ENCODE measurements at regions not wholly inside any gene's neighbourhood (a gene's known extent, or its start where the extent isn't known, plus 50 kb on each side); places are given as distances from the start of the nearest gene placed in this dataset.

DNA sequence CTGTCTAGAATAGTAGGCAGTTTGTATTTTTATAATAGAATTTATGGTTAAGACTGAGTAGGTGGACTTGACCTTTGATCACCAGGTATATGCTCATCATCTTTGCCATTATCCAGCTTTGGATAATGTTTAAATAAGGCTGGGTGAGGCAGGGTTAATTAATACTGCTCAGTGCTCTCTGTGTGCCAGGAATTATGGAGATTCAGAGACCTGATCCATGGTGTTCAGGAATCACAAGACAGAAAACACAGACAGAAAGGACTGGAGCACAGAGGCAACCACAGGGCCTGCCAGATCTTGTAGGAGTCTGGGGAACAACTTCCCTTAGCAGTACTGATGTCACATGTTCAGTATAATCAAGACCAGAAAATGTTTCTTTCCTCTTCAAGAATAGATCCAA is 186.3 kb upstream of the ADCY2 start:
- Histone ChIP-seq H3K9me3 (ENCODE audit: control insufficient read depth in 4 of 4, low read length in 3 of 4) (no peaks in the 10 kb centered on the region), H3K36me3 (ENCODE audit: control insufficient read depth in 4 of 4, insufficient read depth in 3 of 4, low read depth in 1 of 4, low read length in 3 of 4) (no peaks in the 10 kb centered on the region), H3K9ac (ENCODE audit: low read depth in 1 of 2, low read length in 2 of 2) (no peak overlapping the region), H3K27ac (ENCODE audit: low read depth in 1 of 2, low read length in 2 of 2) (no peak overlapping the region), H3K4me3 (ENCODE audit: low read depth in 1 of 3, low read length in 3 of 3) (no peak overlapping the region), H3K4me1 (ENCODE audit: control insufficient read depth in 4 of 4, insufficient read depth in 4 of 4, low read length in 3 of 4) (no peaks in the 10 kb centered on the region), H3K27me3 (ENCODE audit: control insufficient read depth in 4 of 4, insufficient read depth in 4 of 4, low read length in 3 of 4) (no peaks in the 10 kb centered on the region)
- DNase-seq (ENCODE audit: low spot score) = no peak
- no peak for TF ChIP-seq YY1 (IDR thresholded peaks at IDR 0.05)
- TF ChIP-seq NR2F2 (IDR thresholded peaks at IDR 0.05) = no peak
- TF ChIP-seq, protein P1, sequence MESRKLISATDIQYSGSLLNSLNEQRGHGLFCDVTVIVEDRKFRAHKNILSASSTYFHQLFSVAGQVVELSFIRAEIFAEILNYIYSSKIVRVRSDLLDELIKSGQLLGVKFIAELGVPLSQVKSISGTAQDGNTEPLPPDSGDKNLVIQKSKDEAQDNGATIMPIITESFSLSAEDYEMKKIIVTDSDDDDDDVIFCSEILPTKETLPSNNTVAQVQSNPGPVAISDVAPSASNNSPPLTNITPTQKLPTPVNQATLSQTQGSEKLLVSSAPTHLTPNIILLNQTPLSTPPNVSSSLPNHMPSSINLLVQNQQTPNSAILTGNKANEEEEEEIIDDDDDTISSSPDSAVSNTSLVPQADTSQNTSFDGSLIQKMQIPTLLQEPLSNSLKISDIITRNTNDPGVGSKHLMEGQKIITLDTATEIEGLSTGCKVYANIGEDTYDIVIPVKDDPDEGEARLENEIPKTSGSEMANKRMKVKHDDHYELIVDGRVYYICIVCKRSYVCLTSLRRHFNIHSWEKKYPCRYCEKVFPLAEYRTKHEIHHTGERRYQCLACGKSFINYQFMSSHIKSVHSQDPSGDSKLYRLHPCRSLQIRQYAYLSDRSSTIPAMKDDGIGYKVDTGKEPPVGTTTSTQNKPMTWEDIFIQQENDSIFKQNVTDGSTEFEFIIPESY (IDR thresholded peaks at IDR 0.05) = no peak

DNA sequence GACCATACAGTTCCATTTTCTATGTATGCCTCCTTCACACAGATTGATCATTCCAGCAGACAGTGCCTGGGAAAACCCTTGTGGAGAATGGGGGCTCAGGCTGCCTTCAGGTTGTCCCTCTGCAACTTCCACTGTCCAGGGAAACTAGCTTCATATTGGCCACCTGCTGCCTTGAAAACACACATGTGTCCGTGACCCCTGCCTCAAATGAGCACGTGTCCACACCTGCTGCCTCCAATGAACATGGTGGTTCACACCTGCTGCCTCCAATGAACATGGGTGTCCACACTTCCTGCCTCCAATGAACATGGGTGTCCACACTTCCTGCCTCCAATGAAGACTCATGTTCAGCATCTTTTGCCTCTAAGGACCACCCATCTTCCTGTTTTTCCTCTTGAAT is 185.4 kb upstream of the ADCY2 start:
- TF ChIP-seq FOXA1 (IDR thresholded peaks at IDR 0.05) (no peak), RAD21 (IDR thresholded peaks at IDR 0.05) (no peak), TAF1 (conservative IDR thresholded peaks at IDR 0.05) (no peak), GABPA (IDR thresholded peaks at IDR 0.05 in 1 of 2, conservative IDR thresholded peaks at IDR 0.05 in 1 of 2) (no peak)
- TF ChIP-seq, protein P2, sequence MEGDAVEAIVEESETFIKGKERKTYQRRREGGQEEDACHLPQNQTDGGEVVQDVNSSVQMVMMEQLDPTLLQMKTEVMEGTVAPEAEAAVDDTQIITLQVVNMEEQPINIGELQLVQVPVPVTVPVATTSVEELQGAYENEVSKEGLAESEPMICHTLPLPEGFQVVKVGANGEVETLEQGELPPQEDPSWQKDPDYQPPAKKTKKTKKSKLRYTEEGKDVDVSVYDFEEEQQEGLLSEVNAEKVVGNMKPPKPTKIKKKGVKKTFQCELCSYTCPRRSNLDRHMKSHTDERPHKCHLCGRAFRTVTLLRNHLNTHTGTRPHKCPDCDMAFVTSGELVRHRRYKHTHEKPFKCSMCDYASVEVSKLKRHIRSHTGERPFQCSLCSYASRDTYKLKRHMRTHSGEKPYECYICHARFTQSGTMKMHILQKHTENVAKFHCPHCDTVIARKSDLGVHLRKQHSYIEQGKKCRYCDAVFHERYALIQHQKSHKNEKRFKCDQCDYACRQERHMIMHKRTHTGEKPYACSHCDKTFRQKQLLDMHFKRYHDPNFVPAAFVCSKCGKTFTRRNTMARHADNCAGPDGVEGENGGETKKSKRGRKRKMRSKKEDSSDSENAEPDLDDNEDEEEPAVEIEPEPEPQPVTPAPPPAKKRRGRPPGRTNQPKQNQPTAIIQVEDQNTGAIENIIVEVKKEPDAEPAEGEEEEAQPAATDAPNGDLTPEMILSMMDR (IDR thresholded peaks at IDR 0.05; ENCODE audit: low read depth, low read length, missing input control) = no peak
- TF ChIP-seq, protein P3, sequence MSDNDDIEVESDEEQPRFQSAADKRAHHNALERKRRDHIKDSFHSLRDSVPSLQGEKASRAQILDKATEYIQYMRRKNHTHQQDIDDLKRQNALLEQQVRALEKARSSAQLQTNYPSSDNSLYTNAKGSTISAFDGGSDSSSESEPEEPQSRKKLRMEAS (IDR thresholded peaks at IDR 0.05) = no peak
- H3K27ac ChIP-seq (ENCODE audit: low read depth in 1 of 2, low read length in 2 of 2) = no peak overlapping the region

DNA sequence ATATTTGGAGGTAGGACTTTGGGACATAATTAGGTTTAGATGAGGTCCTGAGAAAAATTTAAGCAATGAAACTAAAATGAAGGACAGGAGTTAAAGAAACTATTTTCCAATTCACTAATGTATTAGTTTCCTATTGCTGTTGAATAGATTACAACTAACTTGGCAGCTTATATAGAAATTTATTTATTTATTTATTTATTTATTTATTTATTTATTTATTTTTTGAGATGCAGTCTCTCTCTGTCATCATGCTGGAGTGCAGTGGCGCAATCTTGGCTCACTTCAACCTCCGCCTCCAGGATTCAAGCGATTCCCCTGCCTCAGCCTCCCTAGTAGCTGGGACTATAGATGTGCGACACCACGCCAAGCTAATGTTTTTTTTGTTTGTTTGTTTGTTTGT is 182.4 kb upstream of the ADCY2 start:
- Histone ChIP-seq H3K9ac (ENCODE audit: low read depth in 1 of 2, low read length in 2 of 2) (no peak overlapping the region), H3K4me3 (ENCODE audit: low read depth in 1 of 3, low read length in 3 of 3) (no peak overlapping the region), H3K9me3 (ENCODE audit: control insufficient read depth in 4 of 4, low read length in 3 of 4) (no peaks in the 10 kb centered on the region), H3K4me1 (ENCODE audit: control insufficient read depth in 4 of 4, insufficient read depth in 4 of 4, low read length in 3 of 4) (no peaks in the 10 kb centered on the region), H3K27ac (ENCODE audit: low read depth in 1 of 2, low read length in 2 of 2) (no peak overlapping the region), H3K27me3 (ENCODE audit: control insufficient read depth in 4 of 4, insufficient read depth in 4 of 4, low read length in 3 of 4) (no peaks in the 10 kb centered on the region), H3K36me3 (ENCODE audit: control insufficient read depth in 4 of 4, insufficient read depth in 3 of 4, low read depth in 1 of 4, low read length in 3 of 4) (no peaks in the 10 kb centered on the region)
- 93% methylated on average over 5 of the region's 5 CpGs for WGBS
- no peak for DNase-seq (ENCODE audit: low spot score)
- TF ChIP-seq, protein P2 (IDR thresholded peaks at IDR 0.05; ENCODE audit: low read depth, low read length, missing input control) = no peak
- TF ChIP-seq RAD21 (IDR thresholded peaks at IDR 0.05) (no peak), HNF4A (conservative IDR thresholded peaks at IDR 0.05) (no peak), FOXA1 (IDR thresholded peaks at IDR 0.05) (no peak), HNF4G (IDR thresholded peaks at IDR 0.05) (no peak), JUND (IDR thresholded peaks at IDR 0.05) (no peak), YY1 (IDR thresholded peaks at IDR 0.05) (no peak), RXRA (IDR thresholded peaks at IDR 0.05) (no peak), GABPA (IDR thresholded peaks at IDR 0.05 in 1 of 2, conservative IDR thresholded peaks at IDR 0.05 in 1 of 2) (no peak), NR2F2 (IDR thresholded peaks at IDR 0.05) (no peak), TAF1 (conservative IDR thresholded peaks at IDR 0.05) (no peak), SP1 (IDR thresholded peaks at IDR 0.05) (no peak), FOXA2 (IDR thresholded peaks at IDR 0.05) (no peak)
- TF ChIP-seq, protein P4, sequence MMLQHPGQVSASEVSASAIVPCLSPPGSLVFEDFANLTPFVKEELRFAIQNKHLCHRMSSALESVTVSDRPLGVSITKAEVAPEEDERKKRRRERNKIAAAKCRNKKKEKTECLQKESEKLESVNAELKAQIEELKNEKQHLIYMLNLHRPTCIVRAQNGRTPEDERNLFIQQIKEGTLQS (IDR thresholded peaks at IDR 0.05) = no peak
- TF ChIP-seq, protein P3 (IDR thresholded peaks at IDR 0.05) = no peak
- TF ChIP-seq, protein P5, sequence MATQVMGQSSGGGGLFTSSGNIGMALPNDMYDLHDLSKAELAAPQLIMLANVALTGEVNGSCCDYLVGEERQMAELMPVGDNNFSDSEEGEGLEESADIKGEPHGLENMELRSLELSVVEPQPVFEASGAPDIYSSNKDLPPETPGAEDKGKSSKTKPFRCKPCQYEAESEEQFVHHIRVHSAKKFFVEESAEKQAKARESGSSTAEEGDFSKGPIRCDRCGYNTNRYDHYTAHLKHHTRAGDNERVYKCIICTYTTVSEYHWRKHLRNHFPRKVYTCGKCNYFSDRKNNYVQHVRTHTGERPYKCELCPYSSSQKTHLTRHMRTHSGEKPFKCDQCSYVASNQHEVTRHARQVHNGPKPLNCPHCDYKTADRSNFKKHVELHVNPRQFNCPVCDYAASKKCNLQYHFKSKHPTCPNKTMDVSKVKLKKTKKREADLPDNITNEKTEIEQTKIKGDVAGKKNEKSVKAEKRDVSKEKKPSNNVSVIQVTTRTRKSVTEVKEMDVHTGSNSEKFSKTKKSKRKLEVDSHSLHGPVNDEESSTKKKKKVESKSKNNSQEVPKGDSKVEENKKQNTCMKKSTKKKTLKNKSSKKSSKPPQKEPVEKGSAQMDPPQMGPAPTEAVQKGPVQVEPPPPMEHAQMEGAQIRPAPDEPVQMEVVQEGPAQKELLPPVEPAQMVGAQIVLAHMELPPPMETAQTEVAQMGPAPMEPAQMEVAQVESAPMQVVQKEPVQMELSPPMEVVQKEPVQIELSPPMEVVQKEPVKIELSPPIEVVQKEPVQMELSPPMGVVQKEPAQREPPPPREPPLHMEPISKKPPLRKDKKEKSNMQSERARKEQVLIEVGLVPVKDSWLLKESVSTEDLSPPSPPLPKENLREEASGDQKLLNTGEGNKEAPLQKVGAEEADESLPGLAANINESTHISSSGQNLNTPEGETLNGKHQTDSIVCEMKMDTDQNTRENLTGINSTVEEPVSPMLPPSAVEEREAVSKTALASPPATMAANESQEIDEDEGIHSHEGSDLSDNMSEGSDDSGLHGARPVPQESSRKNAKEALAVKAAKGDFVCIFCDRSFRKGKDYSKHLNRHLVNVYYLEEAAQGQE (IDR thresholded peaks at IDR 0.05) = no peak

More for the DNA sequence above, 185.4 kb upstream of the ADCY2 start:
- Histone ChIP-seq H3K4me3 (ENCODE audit: low read depth in 1 of 3, low read length in 3 of 3) (no peak overlapping the region), H3K36me3 (ENCODE audit: control insufficient read depth in 4 of 4, insufficient read depth in 3 of 4, low read depth in 1 of 4, low read length in 3 of 4) (no peaks in the 10 kb centered on the region), H3K27me3 (ENCODE audit: control insufficient read depth in 4 of 4, insufficient read depth in 4 of 4, low read length in 3 of 4) (no peaks in the 10 kb centered on the region), H3K9ac (ENCODE audit: low read depth in 1 of 2, low read length in 2 of 2) (no peak overlapping the region), H3K4me1 (ENCODE audit: control insufficient read depth in 4 of 4, insufficient read depth in 4 of 4, low read length in 3 of 4) (no peaks in the 10 kb centered on the region), H3K9me3 (ENCODE audit: control insufficient read depth in 4 of 4, low read length in 3 of 4) (no peaks in the 10 kb centered on the region)
- 54% methylated on average over 2 of the region's 2 CpGs for WGBS
- DNase-seq (ENCODE audit: low spot score) = no peak

Measured in liver (tissue), 8 donors.